ENCODE measurements at regions not wholly inside any gene's neighbourhood (a gene's known extent, or its start where the extent isn't known, plus 50 kb on each side); places are given as distances from the start of the nearest gene placed in this dataset.
"Not testable (repeated sequence)": the region's sequence is repeated elsewhere in the genome, so short reads cannot be mapped to it uniquely, and the experiment has no call there.

DNA sequence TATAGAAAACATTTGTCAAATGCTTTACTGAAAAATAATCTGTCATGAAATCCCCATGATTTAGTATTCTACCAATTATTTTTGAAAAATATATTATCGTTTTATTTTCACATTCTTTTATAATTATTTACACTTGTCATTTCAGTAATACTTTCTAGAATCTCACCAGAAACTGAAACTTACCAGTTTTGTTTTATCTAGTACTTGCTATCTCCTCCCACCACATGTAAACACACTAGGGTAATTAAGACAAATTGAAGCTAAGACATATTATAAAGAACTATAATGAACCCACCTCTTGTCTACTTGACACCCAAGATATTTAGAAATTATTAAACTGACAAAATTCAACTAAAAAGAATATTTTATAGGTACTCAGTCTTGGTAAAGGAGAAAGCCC lies 51.5 kb upstream of the GRM3 start:
- DNase-seq (ENCODE audit: low read depth in 2 of 3, low spot score in 2 of 3) = no peak

DNA sequence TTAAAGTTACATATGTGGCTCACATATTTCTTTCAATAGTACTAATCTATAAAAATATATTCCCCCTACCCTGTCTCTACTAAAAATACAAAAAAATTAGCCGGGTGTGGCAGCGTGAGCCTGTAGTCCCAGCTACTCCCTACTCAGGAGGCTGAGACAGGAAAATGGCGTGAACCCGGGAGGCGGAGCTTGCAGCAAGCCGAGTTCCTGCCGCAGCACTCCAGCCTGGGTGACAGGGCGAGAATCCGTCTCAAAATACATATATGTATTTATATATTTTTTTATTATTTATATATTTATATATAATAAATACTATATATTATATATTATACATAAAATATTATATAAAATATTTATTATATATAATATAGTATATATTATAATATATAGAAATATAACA lies 69.7 kb upstream of the GRM3 start:
- DNase-seq (ENCODE audit: low read depth in 2 of 3, low spot score in 2 of 3) = no peak

DNA sequence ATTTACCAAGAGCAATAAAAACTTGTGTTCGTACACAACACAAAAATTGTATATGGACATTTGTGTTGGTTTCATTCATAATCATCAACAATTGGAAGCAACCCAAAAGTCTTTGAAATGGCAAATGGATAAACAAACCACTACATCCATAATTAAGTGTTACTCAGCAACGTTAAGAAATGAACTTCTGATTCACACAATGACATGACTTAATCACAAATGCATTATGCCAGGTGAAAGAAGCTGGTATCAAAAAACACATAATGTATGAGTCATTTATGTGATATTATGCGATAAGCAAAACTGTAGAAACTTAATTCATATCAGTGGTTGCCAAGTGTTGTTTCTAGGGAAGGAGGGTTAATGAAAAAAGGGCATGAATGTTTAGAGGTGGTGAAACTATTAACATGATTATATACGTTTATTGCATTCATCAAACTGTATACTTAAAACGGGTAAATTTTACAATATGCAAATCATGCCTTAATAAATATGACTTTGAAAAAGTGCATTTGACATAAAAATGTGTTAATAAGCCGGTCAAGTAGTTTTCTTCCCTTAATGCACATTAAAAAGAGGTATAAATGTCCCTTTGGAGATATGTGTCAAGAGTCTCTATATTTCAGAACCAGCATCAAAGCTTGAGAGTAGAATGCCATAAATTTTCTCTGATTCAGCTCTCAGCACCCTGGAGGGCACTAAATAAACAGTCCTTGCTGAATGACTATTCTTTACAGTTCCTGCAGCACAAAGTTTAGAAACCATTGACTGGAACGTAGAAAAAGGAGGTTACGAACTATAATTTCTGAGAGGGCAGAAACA lies 84.8 kb upstream of the GRM3 start:
- DNase-seq (ENCODE audit: low read depth in 2 of 3, low spot score in 2 of 3) = no peak

DNA sequence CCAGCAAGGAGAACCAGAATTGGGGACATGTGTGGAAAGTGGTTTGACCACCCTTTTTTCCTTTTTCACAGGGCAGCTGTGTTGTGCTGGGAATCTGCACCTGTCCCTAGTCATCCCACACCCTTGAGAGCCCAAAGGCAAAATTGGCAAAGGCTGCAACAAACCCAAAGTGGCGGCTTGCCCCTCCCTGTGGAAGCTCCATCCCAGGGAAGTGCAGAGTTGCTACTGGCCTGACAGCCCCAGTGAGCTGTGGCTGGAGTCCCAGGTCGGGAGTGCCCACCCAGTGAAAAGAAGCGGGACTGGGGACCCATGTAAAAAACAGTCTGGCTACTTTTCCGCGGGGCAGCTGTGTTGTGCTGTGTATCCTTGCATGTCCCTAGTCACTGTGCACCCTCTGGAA lies 109.1 kb upstream of the GRM3 start:
- no peak for DNase-seq (ENCODE audit: low read depth in 2 of 3, low spot score in 2 of 3)

DNA sequence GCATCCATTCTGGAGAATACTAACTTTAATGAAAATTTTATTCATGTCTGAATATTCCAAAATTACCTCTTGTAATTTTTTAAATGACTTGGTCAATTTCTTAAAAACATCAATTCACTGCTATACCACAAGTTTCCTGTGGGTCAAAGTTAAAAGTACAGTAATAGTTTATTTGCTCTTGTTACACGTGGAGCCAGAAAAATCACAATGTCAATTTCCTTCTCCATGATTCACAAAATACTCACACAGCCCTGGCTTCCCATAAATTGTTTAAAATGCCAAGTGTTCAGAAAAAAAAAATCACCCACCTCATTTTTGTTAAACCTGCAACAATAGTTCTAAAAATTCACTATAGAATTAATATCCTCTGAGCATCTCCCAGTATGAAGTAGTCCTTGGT lies 139.5 kb upstream of the GRM3 start:
- no peak for DNase-seq (ENCODE audit: low read depth in 2 of 3, low spot score in 2 of 3)

DNA sequence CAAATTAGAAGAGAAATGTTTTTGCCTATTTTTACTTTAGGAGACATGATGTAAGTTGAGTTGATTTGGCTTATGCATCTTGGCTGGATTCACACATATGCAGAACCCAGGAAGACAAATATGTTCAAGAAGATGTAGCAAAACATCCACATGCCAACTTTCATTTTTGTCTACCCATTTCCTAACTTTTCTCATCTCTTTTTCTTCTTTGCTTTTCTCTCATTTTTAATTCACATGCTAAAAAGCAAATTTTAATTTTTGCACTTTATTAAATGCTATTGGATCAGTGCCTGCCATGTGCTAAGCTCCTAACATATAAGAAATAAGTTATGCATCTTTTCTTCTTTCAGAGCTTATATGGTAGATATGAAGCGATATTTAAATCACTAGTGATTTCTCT lies 143.7 kb upstream of the GRM3 start:
- DNase-seq (ENCODE audit: low read depth in 2 of 3, low spot score in 2 of 3) = no peak

DNA sequence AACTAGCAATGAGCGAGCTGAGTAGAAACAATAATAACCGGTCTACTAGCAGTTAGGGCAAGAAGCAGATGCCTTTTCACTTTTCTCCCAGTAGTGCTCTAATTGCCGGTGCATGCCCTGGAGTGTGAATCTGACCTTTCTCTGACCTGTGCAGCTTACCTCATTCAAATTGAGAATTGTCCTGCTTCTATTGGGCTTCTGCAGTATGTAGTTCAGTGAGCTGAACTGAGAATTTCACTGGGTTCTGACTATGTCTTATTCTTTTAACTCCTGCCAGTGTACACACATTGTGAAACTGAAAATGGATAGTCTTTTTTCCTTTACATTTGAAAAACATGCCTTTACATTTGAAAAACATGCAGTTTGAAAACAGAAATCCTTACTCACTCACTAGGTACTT lies 157.9 kb upstream of the GRM3 start:
- DNase-seq (ENCODE audit: low read depth in 2 of 3, low spot score in 2 of 3) = no peak

DNA sequence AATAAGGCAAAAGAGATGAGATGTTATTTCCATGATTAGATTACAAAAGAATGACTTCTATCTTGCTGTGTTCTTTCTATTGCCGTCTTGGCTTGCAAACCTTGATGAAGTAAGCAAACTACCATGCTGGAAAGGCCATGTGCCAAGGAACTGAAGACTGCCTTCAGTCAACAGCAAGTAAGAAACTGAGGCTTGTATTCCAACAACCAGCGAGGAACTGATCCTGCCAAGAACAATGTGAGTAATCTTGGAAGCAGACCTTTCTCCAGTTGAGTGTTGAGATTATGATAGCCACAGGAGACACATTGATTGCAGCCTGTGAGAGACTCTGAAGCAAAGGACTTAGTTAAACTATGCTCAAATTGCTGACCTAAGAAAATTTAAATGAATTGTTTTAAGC lies 164.6 kb upstream of the GRM3 start:
- no peak for DNase-seq (ENCODE audit: low read depth in 2 of 3, low spot score in 2 of 3)

DNA sequence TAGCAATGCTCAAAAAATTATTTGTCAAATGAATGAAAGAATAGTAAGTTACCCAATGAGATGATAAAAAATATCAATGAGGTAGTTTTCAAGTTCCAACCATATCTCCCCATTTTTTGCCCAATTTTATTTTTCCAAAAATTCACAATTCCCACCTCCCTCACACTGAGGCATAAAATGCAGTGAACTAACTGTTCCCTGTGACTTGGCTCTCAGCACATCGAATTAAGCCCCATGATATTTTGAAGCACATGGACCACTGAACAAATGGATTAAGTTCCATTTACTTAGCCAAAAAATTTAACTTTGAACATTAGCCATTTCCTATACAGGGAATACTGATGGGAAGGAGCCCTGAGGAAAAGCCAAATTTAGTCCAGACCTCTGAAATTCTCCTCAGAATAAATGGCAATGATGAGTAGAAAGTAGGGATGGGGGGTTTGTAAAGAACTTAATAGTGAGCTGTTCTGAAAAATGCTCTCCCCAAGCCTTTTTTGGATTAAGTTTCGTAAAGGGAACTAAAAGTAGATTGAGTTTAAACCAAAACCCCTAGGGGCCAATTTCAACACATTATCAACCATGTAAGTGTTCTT lies 166.3 kb upstream of the GRM3 start:
- no peak for DNase-seq (ENCODE audit: low read depth in 2 of 3, low spot score in 2 of 3)

DNA sequence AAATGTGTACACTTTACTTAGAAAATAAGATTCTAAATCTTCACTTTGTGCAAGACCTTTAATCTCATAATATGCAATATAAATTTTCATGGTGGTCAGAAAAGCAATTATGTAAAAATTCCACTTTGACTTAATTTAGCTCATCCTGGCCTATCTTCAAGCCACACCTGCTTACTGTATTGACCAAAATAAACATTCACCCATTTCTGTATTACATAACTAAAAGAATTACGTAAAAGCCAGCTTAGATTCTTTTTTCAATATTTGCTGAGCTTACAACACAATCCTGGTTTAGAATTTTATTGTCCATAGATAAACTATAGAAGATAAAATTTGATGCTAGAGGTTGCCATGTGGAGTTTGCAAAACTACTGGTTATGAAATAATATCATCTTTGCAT lies 172.9 kb upstream of the GRM3 start:
- DNase-seq (ENCODE audit: low read depth in 2 of 3, low spot score in 2 of 3) = no peak

DNA sequence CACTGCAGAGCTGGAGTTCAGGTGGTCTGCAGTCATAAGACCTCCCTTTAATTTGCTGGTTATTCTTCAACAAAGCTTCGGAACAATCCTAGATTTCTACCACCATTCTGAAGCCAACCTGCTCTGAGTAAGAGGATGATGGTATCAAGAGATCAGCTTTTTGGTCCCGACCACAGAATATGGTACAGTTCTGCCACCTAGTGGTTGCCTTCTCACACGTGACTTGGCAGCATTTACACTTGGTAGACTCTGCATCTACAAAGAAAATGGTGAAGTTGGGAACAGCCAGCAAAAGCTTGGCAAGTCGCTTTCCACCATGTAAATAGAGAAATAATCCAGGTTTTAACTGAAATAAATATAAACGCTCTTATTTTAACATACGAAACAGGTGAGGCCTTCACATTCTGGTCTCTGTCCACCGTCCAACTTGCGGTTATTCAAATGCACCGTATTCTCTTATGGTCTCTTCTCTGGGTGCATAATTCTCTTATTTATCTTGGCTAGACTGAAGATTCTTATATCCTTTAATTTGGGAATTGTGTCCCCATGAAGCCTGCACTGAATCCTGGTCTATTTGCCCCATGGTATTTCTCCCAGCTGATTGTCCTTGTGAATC lies 173.9 kb upstream of the GRM3 start:
- DNase-seq (ENCODE audit: low read depth in 2 of 3, low spot score in 2 of 3) = peak in 2 of 3 donors; percentile 47 to 79

DNA sequence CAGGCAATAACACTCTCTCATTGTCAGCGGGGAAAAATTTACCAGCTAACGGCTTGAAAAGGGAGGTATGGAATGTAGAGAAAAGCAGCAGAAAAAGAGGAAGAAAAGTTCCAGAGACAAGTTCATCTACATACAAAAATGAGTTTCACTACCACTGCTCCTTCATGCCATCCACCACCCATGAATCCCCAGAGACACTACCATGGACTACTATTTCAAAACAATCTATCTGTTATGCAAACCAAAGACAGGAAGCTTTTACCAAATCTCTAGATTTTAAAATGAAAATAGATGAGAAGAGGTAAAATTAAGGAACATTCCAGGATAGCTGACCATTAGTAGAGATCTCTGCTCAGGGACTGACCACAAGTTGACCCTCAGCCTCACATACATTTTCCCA lies 189.0 kb upstream of the GRM3 start:
- no peak for DNase-seq (ENCODE audit: low read depth in 2 of 3, low spot score in 2 of 3)

DNA sequence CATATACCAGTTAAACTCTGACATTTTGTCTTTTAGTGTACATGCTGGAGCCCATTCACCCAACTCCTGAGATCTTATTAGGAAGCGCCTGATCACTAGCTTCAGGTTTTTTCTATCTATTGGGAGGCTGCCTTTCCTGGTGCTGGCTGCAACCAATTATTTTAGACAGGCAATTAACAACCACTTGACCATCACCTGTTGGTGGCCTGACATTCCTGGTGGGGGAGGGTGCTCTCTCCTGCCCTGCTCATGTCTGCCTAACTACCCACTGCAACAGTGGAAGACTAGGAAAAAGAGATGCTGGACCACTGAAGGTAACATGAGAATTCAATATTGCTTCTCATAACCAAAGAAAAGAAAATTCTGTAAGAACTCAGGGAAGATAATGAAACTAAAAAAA lies 190.3 kb upstream of the GRM3 start:
- DNase-seq (ENCODE audit: low read depth in 2 of 3, low spot score in 2 of 3) = no peak

DNA sequence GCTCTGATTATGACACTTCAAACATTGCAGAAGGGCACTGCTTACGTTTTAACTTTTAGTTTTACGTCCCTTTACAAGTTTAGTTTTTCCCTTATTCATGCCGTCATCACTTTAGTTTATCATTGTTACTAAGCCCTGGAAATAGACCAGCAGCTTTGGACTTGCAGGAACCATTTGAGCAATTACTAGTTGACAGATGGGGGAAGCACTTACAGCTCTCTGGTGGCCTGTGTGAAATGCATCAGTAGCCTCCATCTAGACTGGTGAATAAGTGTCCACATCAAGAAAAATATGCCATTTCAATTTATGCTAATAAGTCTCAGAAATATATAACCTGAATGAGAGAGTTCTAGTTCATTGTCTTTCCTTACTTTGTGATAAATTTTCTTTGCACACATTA lies 194.9 kb upstream of the GRM3 start:
- no peak for DNase-seq (ENCODE audit: low read depth in 2 of 3, low spot score in 2 of 3)

DNA sequence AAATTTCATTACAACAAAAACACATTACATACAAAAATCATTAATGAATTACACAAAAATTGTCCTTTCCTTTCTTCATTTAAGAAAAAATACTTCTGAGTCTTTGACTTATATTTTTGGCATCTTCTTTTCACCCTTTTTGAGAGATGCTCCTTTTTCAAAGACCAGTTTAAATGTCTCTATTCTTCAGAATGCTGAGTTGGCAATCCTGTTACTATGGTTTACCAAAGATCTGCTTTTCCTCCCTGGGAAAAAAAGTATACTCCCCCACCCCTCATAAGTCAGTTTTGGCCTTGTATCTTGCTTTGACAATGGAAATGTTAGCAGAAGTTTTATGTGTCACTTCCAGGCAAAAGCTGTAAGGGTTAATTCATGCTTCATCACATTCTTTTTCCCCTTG lies 198.4 kb upstream of the GRM3 start:
- DNase-seq (ENCODE audit: low read depth in 2 of 3, low spot score in 2 of 3) = no peak

DNA sequence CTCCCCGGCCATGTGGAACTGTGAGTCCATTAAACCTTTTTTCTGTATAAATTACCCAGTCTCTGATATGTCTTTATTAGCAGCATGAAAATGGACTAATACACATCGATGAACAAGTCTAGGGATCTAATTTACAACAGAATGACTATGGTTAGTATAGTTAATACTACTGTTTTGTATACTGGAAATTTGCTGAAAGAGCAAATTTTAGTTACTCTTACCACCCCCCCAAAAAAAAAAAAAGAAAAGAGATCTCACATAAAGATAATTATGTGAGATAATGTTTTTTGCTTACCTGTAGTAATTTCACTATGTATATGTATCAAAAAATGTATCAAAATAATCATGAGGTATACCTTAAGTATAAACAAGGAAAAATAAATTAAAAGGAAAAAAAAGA lies 199.5 kb upstream of the GRM3 start:
- no peak for DNase-seq (ENCODE audit: low read depth in 2 of 3, low spot score in 2 of 3)

DNA sequence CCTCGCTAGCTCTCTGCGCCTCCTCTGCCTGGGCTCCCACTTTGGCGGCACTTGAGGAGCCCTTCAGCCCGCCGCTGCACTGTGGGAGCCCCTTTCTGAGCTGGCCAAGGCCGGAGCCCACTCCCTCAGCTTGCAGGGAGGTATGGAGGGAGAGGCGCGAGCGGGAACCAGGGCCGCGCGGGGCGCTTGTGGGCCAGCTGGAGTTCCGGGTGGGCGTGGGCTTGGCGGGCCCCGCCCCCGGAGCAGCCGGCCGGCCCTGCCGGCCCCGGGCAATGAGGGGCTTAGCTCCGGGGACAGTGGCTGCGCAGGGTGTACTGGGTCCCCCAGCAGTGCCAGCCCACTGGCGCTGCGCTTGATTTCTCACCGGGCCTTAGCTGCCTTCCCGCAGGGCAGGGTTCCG lies 203.3 kb upstream of the GRM3 start:
- DNase-seq (ENCODE audit: low read depth in 2 of 3, low spot score in 2 of 3) = not testable (repeated sequence)

DNA sequence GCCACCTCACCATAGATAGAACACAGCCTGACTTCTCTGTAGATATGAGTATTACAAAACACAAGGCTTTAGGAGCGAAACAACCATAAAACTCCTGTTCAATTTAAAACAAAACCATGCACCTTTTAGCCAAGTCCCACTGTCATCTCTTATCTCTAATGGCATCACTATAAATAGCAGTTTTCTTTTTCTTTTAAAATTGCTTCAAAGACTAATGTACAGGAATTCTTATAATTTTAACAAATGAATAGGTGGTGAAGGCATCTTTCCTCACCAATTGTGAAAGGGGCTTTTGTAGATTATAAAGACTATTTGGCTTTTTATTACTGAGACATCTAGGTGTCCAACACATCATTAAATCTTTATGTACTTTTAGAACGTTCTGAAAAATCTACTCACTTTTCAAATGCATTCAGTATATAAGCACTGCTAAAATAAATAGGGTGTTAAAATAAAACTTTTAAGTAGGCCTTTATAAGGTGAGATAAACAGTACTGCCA lies 205.7 kb upstream of the GRM3 start:
- DNase-seq (ENCODE audit: low read depth in 2 of 3, low spot score in 2 of 3) = no peak

DNA sequence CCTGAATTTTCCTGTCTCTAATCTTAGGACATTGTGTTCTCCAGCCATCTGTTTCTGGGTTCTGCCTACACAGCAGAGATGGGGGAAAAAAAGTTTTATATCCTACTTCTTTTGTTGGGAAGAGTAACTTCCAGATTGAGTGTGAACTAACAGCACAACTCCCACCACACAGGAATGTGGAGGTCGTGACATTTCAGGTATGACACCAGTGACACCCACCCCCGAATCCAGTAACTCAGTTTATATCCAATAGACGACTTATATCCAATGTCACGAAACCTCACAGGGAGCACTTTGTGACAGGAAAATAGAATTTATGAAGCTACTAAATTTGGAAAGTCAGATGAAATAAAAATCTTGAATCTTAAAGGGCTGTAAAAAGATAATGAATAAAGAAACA lies 211.9 kb upstream of the GRM3 start:
- no peak for DNase-seq (ENCODE audit: low read depth in 2 of 3, low spot score in 2 of 3)

DNA sequence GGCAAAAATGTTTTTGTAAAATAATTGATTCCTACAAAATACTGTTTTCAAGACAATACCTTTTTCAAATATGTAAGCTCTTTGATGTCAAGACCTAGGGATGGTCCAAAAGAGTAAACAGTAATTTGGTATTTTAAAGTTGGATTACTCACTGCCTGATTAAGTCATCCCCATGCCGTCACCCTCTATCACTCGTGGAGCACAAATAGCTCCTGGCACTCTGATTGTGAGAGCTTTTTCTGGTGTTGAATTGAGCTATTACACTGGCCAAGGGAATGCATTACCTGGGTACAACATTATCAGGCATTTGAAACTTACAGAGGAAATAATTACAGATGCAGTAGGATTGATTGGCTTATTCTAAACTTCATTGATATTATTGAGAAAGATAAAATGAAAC lies 231.9 kb upstream of the GRM3 start:
- no peak for DNase-seq (ENCODE audit: low read depth in 2 of 3, low spot score in 2 of 3)

DNA sequence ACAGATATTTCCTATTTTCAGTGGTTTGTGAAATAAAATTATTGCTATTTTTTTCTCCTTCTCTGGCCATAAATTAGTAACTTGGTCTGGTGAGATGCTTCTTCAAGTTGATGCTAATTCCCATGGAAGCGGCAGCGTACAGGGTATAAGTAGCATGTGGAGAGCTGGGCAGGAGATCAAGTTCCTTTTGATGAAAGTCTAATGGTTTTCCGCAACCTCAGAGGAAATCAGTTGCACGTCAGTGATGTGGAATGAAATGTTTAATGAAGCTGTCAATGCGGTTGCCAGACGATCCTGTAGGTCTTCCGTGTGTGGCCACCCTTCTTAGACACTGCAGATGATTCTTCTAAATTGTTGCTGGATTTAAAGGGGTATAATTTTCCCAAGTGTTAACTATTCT lies 236.4 kb upstream of the GRM3 start:
- DNase-seq (ENCODE audit: low read depth in 2 of 3, low spot score in 2 of 3) = no peak

DNA sequence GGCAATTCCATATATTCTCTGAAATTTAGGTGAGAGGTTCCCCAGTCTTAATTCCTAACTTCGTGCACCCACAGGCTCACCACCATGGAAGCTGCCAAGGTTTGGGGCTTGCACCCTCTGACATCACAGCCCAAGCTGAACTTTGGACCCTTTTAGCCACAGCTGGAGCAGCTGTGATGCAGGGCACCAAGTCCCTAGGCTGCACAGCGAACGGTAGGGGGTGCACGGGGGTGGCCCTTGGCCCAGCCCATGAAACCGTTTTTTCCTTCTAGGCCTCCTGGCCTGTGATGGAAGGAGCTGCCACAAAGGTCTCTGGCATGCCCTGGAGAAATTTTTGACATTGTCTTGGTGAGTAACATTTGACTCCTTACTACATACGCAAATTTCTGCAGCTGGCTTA lies 251.9 kb upstream of the GRM3 start:
- DNase-seq (ENCODE audit: low read depth in 2 of 3, low spot score in 2 of 3) = no peak
